HUES6 (cell line): ENCODE measurements at regions not wholly inside any gene's neighbourhood (a gene's known extent, or its start where the extent isn't known, plus 50 kb on each side); places are given as distances from the start of the nearest gene placed in this dataset.
"Not testable (repeated sequence)": the region's sequence is repeated elsewhere in the genome, so short reads cannot be mapped to it uniquely, and the experiment has no call there.

Source experiments
- H3K27ac ChIP-seq: 2 replicates; pipeline ENCODE4 v1.7.0; 2013; ENCODE audit warnings: low read depth, mild to moderate bottlenecking, low read length, inconsistent platforms
- H3K27me3 ChIP-seq: 2 replicates; pipeline ENCODE4 v1.6.1; 2013; ENCODE audit warnings: low read length; ENCODE audit not compliant: control insufficient read depth, insufficient read depth
- H3K36me3 ChIP-seq: 2 replicates; pipeline ENCODE4 v1.6.1; 2013; ENCODE audit warnings: low read length; ENCODE audit not compliant: control insufficient read depth, insufficient read depth
- H3K4me1 ChIP-seq: 2 replicates; pipeline ENCODE4 v1.6.1; 2013; ENCODE audit warnings: low read length; ENCODE audit not compliant: control insufficient read depth, insufficient read depth
- H3K4me3 ChIP-seq: 2 replicates; pipeline ENCODE4 v1.5.1; 2013; ENCODE audit warnings: low read depth, low read length
- H3K9ac ChIP-seq: one replicate; pipeline ENCODE4 v1.6.1; 2013; ENCODE audit warnings: mild to moderate bottlenecking, low read length
- H3K9me3 ChIP-seq: 2 replicates; pipeline ENCODE4 v1.6.1; 2013; ENCODE audit warnings: low read depth, low read length; ENCODE audit not compliant: control insufficient read depth, insufficient read depth

DNA sequence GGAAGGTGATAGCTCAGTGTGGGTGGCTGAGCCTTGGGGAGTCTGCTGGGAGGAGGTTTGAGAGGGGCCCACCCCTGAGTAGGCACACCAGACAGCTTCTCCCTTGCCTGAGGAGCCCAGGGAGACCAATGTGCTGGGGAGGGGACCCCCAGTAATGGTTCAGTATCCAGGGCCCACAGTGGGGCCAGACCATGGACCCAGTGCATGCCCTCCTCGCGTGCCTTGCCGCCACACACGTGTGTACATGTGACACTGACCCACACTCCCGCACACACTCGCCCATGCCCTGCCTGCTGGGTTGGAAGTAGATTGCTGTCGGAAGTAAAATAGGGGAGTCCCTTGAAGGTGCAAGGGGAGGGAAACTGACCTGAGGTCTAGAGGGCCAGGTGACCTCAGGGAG, 184.3 kb downstream of the TBC1D2B start:
- not testable (repeated sequence) for H3K9me3 ChIP-seq, H3K4me3 ChIP-seq, H3K36me3 ChIP-seq, H3K9ac ChIP-seq, H3K4me1 ChIP-seq, H3K27ac ChIP-seq, H3K27me3 ChIP-seq

DNA sequence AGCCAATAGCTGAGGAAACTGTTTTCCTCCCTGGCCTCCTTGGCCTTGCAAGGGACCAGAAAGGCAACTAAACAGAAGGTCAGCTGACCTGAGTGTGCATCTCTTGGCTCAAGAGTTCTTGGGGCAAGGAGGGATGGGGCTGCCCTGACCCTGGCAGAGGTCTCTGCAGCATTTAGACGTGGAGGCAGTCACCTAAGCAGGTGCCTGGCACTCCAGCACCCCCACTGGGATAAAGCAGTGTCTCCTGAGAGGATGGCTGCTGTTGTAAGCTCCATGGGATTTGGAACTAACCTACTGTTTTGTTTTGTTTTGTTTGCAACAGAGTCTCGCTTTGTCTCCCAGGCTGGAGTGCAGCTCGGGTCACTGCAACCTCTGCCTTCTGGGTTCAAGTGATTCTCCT, 185.2 kb downstream of the TBC1D2B start:
- H3K27ac ChIP-seq = no peak overlapping the region
- H3K4me3 ChIP-seq = no peak overlapping the region
- no peaks in the 10 kb centered on the region; the same call in 1 of the 2 replicates for H3K4me1 ChIP-seq
- H3K27me3 ChIP-seq = no peaks in the 10 kb centered on the region
- no peak overlapping the region for H3K9ac ChIP-seq
- no peaks in the 10 kb centered on the region for H3K36me3 ChIP-seq
- H3K9me3 ChIP-seq = no peaks in the 10 kb centered on the region

DNA sequence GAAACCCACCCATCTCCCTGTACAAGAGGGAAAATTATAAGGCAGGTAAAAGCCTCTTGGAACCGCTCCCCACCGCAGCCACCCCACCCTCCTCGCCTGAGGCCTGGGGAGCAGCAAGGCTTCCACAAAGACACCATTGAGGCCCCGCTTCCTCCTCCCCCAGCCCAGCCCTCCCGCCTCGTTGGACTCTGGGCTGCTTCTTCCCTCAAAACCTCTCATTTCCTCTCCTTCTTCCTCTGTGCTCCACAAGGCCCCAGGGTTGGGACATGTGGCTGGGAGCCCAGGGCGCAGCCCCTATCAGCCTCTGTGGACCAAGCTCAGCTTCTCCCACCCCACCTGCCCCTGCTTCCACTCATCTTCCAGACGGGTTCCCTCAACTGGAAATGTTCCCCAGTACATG, 185.6 kb downstream of the TBC1D2B start:
- not testable (repeated sequence) for H3K9me3 ChIP-seq, H3K4me3 ChIP-seq, H3K4me1 ChIP-seq, H3K27ac ChIP-seq, H3K27me3 ChIP-seq, H3K9ac ChIP-seq, H3K36me3 ChIP-seq

GRCh38 chr15:77890911-77891801, 186.4 kb downstream of the TBC1D2B start:
- H3K4me3 ChIP-seq, H3K9me3 ChIP-seq, H3K27me3 ChIP-seq, H3K4me1 ChIP-seq, H3K9ac ChIP-seq, H3K27ac ChIP-seq, H3K36me3 ChIP-seq: not testable (repeated sequence)

DNA sequence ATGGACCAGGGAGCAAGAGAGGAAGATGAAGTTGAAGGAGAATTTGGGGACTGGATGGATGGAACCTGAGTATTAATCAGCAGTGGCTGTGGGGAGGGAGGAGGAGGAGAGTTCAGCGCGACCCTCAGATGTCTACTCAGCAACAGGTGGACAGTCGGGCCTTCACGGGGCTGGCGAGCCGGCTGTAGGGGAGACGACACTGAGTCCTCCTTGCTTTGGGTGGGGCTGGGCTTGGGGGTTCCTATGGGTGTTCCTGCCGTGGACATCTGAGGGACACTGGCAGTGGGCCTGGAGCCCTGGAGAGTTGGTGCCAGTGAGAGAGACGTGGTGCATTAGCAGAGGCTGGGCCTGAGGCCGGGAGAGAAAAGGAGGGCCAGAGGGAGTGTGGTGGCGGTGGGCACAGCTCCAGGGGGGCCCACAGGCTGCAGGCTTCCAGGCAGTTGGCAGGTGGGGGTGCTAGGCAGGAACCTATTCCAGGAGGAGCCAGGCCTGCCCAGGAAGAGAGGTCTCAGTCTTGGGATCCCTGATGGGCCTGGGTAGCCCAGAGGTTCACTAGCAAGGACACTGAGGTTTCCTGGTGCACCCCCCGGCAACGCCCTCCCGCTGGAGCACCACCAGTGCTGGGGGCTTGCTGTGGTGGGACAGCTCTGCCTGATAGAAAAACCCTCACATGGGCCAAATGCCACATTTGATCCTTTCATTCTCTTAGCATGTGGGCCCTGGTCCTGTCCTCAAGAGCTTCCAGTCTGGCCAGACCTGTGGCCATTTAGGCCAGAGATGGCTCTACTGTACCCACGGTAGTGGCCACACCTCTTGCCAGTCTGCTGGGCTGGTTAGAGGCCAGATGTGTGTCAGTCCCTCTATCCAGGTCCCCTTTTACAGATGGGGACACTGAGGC, 187.4 kb downstream of the TBC1D2B start:
- H3K27ac ChIP-seq, H3K4me3 ChIP-seq, H3K9me3 ChIP-seq, H3K36me3 ChIP-seq, H3K9ac ChIP-seq, H3K27me3 ChIP-seq, H3K4me1 ChIP-seq: not testable (repeated sequence)

DNA sequence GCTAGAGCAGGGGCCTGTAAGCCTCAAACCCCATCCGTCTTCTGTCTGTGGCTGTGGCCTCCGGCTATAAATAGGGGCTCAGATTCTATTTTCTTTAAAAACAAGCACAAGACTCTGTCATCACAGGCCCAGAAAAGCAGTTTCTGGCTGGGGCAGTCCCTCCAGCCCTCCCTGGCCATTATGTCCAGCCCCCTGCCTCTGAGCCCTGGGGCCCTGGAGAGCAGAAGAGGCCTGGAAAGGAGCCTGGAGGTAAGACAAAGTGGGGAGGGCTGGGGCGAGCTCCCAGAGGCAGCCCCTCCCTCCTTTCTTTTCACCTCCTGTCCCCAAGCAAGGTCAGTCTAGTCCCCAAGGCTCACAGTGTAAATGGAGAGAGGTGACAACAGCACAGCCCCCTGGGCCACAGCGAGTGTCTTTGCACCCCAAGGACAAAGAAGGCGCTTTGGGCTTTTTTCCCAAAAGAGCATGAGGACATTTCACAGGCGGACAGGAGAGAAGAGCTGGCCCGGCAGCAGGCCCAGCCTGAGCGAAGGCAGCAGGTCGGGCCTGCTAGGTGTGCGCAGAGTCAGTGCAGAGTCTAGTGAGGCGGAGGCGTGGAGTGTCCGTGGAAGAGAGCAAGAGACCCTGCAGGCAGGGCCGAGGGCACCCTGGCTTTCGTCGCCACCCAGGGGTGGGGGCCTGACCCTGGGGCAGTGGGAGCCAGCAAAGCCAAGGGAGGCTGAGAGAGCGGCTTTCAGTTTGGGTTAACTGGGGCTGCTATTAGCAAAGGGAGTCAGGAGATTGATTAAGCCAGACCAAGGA, 188.3 kb downstream of the TBC1D2B start:
- peaks cover 4% of the 10 kb centered on the region; the same call in 1 of the 2 replicates for H3K4me1 ChIP-seq
- no peak overlapping the region for H3K4me3 ChIP-seq
- no peaks in the 10 kb centered on the region for H3K36me3 ChIP-seq
- no peaks in the 10 kb centered on the region for H3K27me3 ChIP-seq
- H3K27ac ChIP-seq = no peak overlapping the region
- no peak overlapping the region for H3K9ac ChIP-seq
- H3K9me3 ChIP-seq = no peaks in the 10 kb centered on the region

DNA sequence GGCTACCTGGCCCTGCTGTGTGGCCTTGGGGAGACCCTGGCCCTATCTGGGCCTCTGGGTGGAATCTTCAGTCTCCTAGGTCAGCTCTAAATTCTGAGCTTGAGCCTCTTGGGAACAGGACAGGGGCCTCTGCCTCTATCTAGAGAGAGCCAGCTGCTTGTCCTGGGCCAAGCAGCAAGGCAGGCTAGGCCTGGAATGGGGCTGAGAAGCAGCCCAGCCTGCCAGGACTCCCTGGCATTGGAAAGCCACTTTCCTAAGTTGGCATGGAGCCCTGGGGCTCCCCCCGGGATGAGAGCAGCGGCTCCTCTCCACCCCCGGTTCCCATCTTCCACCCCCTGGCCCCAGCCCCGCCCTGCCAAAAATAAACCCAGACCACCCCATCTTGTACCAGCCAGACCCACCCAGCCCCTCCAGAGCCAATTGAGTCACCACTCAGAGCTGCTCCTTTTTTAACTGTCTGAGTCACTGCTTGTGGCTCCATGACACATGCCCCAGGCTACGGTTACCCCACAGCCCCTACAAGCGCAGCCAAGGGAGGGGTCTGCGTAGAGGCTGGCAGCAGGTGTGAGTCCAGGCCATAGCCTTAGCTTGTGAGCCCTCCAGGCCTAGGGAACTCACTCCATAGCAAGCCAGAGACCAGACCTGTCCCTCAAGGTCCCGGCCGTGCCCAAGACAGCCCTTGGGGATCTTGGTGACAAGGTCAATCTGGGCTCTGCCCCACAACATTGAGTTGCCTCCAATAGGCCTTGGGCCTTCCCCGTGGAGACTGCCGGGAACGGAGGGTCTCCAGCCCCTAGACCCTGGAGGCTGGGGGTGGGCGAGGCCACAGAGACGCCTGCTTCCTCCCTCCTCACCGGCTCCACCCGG, 189.7 kb downstream of the TBC1D2B start:
- not testable (repeated sequence) for H3K27ac ChIP-seq, H3K36me3 ChIP-seq, H3K4me3 ChIP-seq, H3K4me1 ChIP-seq, H3K9ac ChIP-seq, H3K9me3 ChIP-seq, H3K27me3 ChIP-seq

DNA sequence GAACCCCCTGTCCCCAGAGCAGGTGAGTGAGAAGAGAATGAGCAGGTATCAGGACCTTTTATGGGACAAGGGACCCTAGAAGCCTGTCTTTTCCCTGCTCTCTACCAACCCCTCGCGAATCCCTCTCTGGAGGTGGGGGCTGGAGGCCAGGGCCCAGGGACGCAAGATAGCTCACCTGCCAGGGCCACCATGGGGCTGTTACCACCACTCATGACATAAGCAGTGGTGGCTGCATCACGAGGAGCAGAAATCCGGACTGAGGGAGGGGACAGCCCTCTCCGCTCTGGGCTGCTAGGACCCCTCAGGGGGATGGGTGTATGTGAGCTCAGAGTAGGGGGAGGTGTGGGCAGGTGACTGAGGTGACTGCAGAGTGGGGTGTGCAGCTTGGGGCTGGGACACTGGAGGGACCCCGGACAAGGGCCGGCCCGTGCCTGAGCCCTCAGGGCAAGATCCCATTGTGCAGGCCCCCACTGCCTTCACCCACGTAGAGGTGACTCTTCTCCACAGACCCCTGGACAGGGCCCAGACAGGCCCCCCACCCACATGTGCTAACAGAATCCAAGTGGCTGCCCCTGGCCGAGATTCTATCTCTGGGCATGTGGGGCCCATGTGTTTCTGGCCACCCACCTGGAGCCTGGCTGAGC, 190.6 kb downstream of the TBC1D2B start:
- no peaks in the 10 kb centered on the region for H3K27me3 ChIP-seq
- no peak overlapping the region for H3K4me3 ChIP-seq
- H3K9me3 ChIP-seq = no peaks in the 10 kb centered on the region
- no peaks in the 10 kb centered on the region for H3K36me3 ChIP-seq
- peaks cover 4% of the 10 kb centered on the region; the same call in 1 of the 2 replicates for H3K4me1 ChIP-seq
- no peak overlapping the region for H3K9ac ChIP-seq
- no peak overlapping the region for H3K27ac ChIP-seq

DNA sequence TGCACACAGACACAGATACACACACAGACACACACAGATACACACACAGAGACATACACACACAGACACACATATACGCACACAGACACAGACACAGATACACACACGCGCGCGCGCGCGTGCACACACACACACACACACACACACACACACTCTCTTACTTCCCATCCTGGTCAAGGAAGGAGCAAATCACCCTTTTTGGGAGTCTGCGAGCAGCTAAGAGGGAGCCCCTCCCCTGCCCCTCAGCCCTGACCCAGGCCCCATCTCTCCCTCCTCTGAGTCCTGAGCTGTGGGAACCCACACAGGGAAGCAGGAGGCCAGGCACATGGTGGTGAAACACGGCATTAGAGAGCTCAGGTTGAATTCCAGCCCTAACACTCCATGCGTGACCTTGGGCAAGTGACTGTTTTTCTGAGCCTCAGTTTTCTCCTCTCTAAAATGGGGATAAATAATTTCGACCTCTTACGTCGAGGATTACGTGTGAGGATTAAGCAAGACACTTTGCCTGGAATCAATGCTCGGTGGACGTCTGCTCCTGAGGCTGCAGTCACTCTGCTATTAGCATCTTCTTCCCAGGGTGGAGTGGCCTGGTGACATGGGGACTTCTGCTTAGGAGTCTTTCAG, 191.5 kb downstream of the TBC1D2B start:
- H3K9ac ChIP-seq, H3K27ac ChIP-seq, H3K4me1 ChIP-seq, H3K27me3 ChIP-seq, H3K36me3 ChIP-seq, H3K4me3 ChIP-seq, H3K9me3 ChIP-seq: not testable (repeated sequence)
